AG09319 (cell line): ENCODE measurements at regions not wholly inside any gene's neighbourhood (a gene's known extent, or its start where the extent isn't known, plus 50 kb on each side); places are given as distances from the start of the nearest gene placed in this dataset.
"Not testable (repeated sequence)": the region's sequence is repeated elsewhere in the genome, so short reads cannot be mapped to it uniquely, and the experiment has no call there.

Experiments
- DNase-seq: peaks from one replicate; pipeline ENCODE4 v3.0.0-alpha.2; 2010; ENCODE audit warnings: low read depth; ENCODE audit errors: extremely low read depth
- TF ChIP-seq, protein P1 (sequence below): IDR thresholded peaks from 2 replicates; pipeline ENCODE4 v1.5.1; 2011; ENCODE audit warnings: low read depth, mild to moderate bottlenecking, inconsistent platforms, low read length, moderate library complexity

DNA sequence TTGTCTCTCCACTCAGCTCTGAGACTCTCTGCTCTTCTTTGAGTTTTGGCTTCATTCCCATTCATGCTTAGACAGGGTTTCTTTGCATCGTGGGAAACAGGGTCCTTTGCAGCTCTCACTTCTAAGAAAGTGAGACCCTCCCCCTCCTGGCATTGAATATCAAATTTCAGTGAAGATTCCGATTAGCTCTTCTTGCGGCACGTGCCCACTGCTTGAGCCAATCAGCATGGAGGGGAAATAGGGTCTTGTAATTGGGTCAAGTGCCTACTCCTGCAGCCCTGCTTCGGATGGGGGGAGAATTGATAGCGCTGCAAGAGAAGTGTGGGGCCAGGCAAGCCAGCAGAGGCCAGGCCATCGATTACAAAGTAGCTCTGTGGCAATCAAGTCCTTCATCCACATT is 69.6 kb downstream of the TFAP2C start:
- TF ChIP-seq, protein P1, sequence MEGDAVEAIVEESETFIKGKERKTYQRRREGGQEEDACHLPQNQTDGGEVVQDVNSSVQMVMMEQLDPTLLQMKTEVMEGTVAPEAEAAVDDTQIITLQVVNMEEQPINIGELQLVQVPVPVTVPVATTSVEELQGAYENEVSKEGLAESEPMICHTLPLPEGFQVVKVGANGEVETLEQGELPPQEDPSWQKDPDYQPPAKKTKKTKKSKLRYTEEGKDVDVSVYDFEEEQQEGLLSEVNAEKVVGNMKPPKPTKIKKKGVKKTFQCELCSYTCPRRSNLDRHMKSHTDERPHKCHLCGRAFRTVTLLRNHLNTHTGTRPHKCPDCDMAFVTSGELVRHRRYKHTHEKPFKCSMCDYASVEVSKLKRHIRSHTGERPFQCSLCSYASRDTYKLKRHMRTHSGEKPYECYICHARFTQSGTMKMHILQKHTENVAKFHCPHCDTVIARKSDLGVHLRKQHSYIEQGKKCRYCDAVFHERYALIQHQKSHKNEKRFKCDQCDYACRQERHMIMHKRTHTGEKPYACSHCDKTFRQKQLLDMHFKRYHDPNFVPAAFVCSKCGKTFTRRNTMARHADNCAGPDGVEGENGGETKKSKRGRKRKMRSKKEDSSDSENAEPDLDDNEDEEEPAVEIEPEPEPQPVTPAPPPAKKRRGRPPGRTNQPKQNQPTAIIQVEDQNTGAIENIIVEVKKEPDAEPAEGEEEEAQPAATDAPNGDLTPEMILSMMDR = no peak
- DNase-seq = no peak

DNA sequence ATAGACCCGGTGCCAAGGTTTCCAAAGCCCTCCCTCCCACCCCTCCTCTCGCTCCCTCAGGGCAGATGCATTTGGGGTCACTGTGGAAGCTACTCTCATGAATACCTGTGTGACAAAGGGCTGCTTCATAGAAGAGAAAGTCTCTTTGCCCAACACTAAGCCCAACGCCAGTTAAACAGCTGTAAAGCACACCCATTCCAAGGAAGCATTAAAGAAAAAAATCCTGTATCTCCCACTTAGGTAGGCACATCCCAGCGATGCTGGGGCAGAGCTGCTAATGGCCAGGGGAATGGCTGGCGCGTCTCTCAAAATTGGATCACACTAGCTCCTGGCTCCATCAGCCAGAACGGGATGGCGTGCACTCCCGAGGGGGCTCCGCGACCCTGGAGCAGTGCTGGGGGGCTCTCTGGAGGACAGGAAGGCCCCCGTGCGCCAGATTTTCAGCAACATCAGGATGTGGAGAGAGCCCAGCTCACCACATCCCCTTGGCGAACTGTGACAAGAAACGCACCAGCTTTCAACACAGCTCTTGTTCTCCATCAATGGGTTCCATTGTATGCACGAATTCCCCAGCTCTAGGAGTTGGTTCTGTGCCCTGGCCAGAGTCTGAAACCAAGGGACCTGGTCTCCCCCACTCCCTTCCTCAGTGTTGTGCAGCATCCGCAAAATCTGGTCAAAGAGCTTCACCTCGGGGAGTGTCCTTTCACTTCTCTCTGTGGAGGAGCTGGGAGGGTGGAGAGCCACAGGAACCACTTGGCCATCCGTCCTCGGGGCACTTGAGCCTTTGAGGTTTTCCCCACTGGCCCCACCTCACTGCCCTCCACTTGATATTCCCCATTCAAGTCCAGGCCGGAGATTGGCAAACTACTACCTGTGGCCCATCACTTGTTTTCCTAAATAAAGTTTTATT is 74.1 kb downstream of the TFAP2C start:
- TF ChIP-seq, protein P1 = no peak
- no peak for DNase-seq

DNA sequence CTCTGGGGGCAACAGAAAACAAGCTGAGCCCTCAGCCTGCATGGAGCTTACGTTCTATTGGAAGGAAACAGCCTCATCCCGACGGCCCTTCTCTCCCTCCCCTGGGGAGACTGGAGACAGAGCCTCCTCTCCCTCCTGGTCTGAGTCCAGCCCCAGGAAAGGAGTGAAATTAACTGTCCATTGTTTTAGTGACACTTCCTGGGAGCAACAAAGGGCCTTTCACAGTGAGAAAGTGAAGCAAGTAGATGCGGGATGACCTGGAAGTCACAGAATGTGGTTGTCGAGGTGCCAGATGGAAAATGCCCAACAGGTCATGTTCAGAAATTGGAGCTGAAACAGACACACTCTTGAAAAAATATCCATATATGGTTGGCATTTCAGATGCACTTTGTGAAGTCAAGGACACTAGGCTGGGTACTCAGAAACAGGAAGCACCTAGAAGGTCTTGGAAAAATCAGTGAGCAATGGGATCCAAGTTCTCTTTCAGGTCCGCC is 77.8 kb downstream of the TFAP2C start:
- TF ChIP-seq, protein P1 = no peak
- DNase-seq = no peak

DNA sequence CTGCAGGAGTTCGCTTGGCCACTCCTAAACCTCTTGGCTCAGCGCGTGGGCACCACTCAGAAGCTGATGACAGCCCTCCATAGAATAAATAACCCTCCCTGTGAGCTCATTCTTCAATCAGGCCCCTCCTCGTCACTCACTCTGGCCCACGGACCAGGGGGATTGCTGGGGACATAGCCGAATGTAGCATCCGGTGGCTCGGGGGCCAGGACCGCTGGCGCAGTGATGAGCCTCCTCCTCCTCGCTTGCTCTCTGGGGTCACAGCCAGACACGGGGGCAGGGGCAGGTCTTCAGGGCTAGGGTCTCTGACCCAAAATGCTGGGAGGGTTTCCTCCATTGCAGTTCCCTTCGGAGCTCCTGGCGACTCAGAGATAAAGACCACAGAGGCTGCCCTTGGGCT is 79.9 kb downstream of the TFAP2C start:
- TF ChIP-seq, protein P1 = no peak

DNA sequence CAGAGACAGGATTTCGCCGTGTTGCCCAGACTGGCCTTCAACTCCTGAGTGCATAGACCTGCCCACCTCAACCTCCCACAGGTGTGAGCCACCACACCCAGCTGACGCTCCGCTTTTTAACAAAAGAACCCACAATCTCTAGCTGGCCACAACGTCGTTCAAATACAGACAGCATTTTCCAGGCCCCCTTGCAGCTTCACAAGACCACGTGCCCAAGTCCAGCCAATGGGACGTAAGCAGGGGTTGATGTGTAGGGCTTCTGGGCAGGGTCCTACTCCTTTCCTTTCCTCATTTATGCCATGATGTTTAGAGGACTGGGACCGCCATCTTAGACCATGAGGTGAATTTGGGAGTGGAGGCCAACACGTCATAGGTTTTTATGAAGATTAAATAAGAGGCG is 81.0 kb downstream of the TFAP2C start:
- no peak for DNase-seq
- TF ChIP-seq, protein P1 = no peak

More for the DNA sequence above, 79.9 kb downstream of the TFAP2C start:
- DNase-seq = no peak

DNA sequence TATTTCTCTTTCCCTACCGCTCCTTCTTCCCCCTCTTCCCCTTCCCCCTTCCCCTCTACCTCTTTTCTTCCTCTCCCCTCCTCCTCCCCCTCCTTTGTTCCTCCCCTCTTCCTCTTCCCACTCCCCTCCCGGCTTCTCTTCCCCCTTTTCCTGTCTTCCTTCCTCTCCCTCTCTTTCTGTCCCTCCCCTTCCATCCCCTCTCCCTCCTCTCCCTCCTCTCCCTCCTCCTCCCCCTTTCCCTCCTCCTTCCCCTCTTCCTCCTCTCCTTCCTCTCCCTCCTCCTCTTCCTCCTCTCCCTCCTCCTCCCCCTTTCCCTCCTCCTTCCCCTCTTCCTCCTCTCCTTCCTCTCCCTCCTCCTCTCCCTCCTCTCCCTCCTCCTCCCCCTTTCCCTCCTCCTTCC is 81.5 kb downstream of the TFAP2C start:
- not testable (repeated sequence) for DNase-seq

DNA sequence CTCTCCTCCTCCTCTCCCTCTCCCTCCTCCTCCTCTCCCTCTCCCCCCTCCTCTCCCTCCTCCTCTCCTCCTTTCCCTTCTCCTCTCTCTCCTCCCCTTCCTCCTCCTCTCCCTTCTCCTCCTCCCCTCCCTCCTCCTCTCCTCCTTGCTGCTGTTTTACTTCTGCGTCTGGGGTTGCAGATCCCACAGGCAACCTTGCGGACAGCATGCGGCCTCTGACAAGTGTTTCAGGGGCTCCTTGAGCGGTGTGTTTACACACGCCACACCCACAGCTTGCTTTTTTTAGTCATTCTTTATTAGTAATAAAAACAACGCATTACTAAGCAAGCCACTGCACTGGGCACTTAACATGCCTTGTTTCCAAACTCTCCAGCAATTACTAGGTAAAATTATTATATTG is 81.9 kb downstream of the TFAP2C start:
- TF ChIP-seq, protein P1 = no peak
- no peak for DNase-seq
